BJ (cell line): ENCODE measurements at regions not wholly inside any gene's neighbourhood (a gene's known extent, or its start where the extent isn't known, plus 50 kb on each side); places are given as distances from the start of the nearest gene placed in this dataset.

Experiments used
- CTCF ChIA-PET: fragments of 350-600 bp; formaldehyde crosslinking; extraction: SDS; loops from one replicate; lab custom pipeline; 2021; ENCODE audit warnings: antibody characterized with exemption, inconsistent platforms; lab: Yijun Ruan, JAX
- POLR2A ChIA-PET: fragments of 300-600 bp; sonication (Branson Sonifier 250); formaldehyde crosslinking; extraction: SDS; loops from one replicate; lab custom pipeline; 2021; ENCODE audit warnings: antibody characterized with exemption; lab: Charles Lee
- DNase-seq: peaks from one replicate; pipeline ENCODE4 v3.0.0-alpha.2; 2011; ENCODE audit warnings: low read depth
- H3K27me3 ChIP-seq: 2 replicates; pipeline ENCODE4 v1.6.0; 2011; ENCODE audit warnings: low read length; ENCODE audit not compliant: control insufficient read depth, insufficient read depth
- H3K36me3 ChIP-seq: 2 replicates; pipeline ENCODE4 v1.5.1; 2011; ENCODE audit warnings: low read length; ENCODE audit not compliant: control insufficient read depth, insufficient read depth
- H3K4me3 ChIP-seq: 2 replicates; pipeline ENCODE4 v1.5.1; 2011; ENCODE audit warnings: low read depth, mild to moderate bottlenecking, control low read depth, low read length
- CTCF ChIP-seq: IDR thresholded peaks from 2 replicates; pipeline ENCODE4 v1.5.1; 2011; ENCODE audit warnings: low read depth, mild to moderate bottlenecking, control low read depth, inconsistent platforms, low read length, moderate library complexity; ENCODE audit not compliant: insufficient read depth

GRCh38 chr14:86481104-86481503 is 951.2 kb downstream of the FLRT2 start:
- Histone ChIP-seq H3K4me3 (no peak overlapping the region), H3K27me3 (no peaks in the 10 kb centered on the region), H3K36me3 (no peaks in the 10 kb centered on the region)
- CTCF ChIA-PET = interaction anchor here (1.7 kb wide), 1 partner anchor 12 kb away, joined by 5 read pairs; no protein-coding TSS in a partner anchor
- TF ChIP-seq CTCF = no peak
- POLR2A ChIA-PET = no interaction called here
- no peak for DNase-seq

GRCh38 chr14:86464341-86464740 is 934.4 kb downstream of the FLRT2 start:
- DNase-seq = no peak
- Histone ChIP-seq H3K27me3 (no peaks in the 10 kb centered on the region), H3K36me3 (no peaks in the 10 kb centered on the region), H3K4me3 (no peak overlapping the region)
- POLR2A ChIA-PET = no interaction called here
- CTCF ChIA-PET = interaction anchor here (1.1 kb wide), 1 partner anchor 209 kb away, joined by 3 read pairs; no protein-coding TSS in a partner anchor
- TF ChIP-seq CTCF = no peak

GRCh38 chr14:86462193-86462753 is 932.3 kb downstream of the FLRT2 start:
- H3K27me3 ChIP-seq = no peaks in the 10 kb centered on the region
- no peaks in the 10 kb centered on the region for H3K36me3 ChIP-seq
- H3K4me3 ChIP-seq = no peak overlapping the region
- POLR2A ChIA-PET = no interaction called here
- CTCF ChIA-PET = interaction anchor here (0.6 to 1.5 kb wide), 2 partner anchors 440 to 587 kb away, joined by 3 to 6 read pairs; no protein-coding TSS in a partner anchor
- no peak for DNase-seq
- peak; percentile 46 for TF ChIP-seq CTCF

GRCh38 chr14:86457481-86458135 is 927.7 kb downstream of the FLRT2 start:
- TF ChIP-seq CTCF = no peak
- ChIA-PET POLR2A (no interaction called here), CTCF (interaction anchor here (0.6 kb wide), 1 partner anchor 319 kb away, joined by 3 read pairs; no protein-coding TSS in a partner anchor)
- DNase-seq = no peak
- H3K27me3 ChIP-seq = no peaks in the 10 kb centered on the region
- no peak overlapping the region for H3K4me3 ChIP-seq
- H3K36me3 ChIP-seq = no peaks in the 10 kb centered on the region

GRCh38 chr14:86450085-86450484 is 920.1 kb downstream of the FLRT2 start:
- Histone ChIP-seq H3K36me3 (no peaks in the 10 kb centered on the region), H3K27me3 (no peaks in the 10 kb centered on the region), H3K4me3 (no peak overlapping the region)
- peak; percentile 26 for DNase-seq
- no peak for TF ChIP-seq CTCF
- CTCF ChIA-PET = interaction anchor here (0.7 kb wide), 1 partner anchor 453 kb away, joined by 3 read pairs; no protein-coding TSS in a partner anchor
- POLR2A ChIA-PET = no interaction called here
